ENCODE measurements at regions not wholly inside any gene's neighbourhood (a gene's known extent, or its start where the extent isn't known, plus 50 kb on each side); places are given as distances from the start of the nearest gene placed in this dataset.

- DNase-seq (ENCODE audit: low spot score): no peak
Observed at GRCh38 chr6:8545336-8545735, 110.0 kb upstream of the SLC35B3 start.

GRCh38 chr6:8543714-8544113, 108.4 kb upstream of the SLC35B3 start:
- no peak for DNase-seq (ENCODE audit: low spot score)

GRCh38 chr6:8539453-8539852, 104.1 kb upstream of the SLC35B3 start:
- DNase-seq (ENCODE audit: low spot score): no peak

- no peak for DNase-seq (ENCODE audit: low spot score)
Observed at GRCh38 chr6:8536122-8536521, 100.8 kb upstream of the SLC35B3 start.

GRCh38 chr6:8535519-8535918, 100.2 kb upstream of the SLC35B3 start:
- DNase-seq (ENCODE audit: low spot score): no peak

- DNase-seq (ENCODE audit: low spot score): peak; percentile 23
Observed at GRCh38 chr6:8530785-8531435, 95.6 kb upstream of the SLC35B3 start.

- no peak for DNase-seq (ENCODE audit: low spot score)
Observed at GRCh38 chr6:8529250-8529649, 93.9 kb upstream of the SLC35B3 start.

- peak; percentile 12 for DNase-seq (ENCODE audit: low spot score)
Observed at GRCh38 chr6:8527818-8528217, 92.5 kb upstream of the SLC35B3 start.

GRCh38 chr6:8526624-8527023, 91.3 kb upstream of the SLC35B3 start:
- DNase-seq (ENCODE audit: low spot score): no peak

- no peak for DNase-seq (ENCODE audit: low spot score)
Observed at GRCh38 chr6:8525370-8525769, 90.0 kb upstream of the SLC35B3 start.

GRCh38 chr6:8513174-8513573, 77.8 kb upstream of the SLC35B3 start:
- no peak for DNase-seq (ENCODE audit: low spot score)

- no peak for DNase-seq (ENCODE audit: low spot score)
Observed at GRCh38 chr6:8507286-8507685, 71.9 kb upstream of the SLC35B3 start.

- peak; percentile 7 for DNase-seq (ENCODE audit: low spot score)
Observed at GRCh38 chr6:8506126-8506525, 70.8 kb upstream of the SLC35B3 start.

GRCh38 chr6:8499540-8499939, 64.2 kb upstream of the SLC35B3 start:
- DNase-seq (ENCODE audit: low spot score): peak; percentile 29

- DNase-seq (ENCODE audit: low spot score): no peak
Observed at GRCh38 chr6:8494730-8495129, 59.4 kb upstream of the SLC35B3 start.

GRCh38 chr6:8492536-8493133, 57.3 kb upstream of the SLC35B3 start:
- no peak for DNase-seq (ENCODE audit: low spot score)
